ENCODE measurements at regions not wholly inside any gene's neighbourhood (a gene's known extent, or its start where the extent isn't known, plus 50 kb on each side); places are given as distances from the start of the nearest gene placed in this dataset.

- H2AFZ ChIP-seq (ENCODE audit: low read length): no peak overlapping the region
- DNase-seq (ENCODE audit: low spot score): no peak
- CTCF ChIA-PET (ENCODE audit: low intra/inter-chr PET ratio, low total read pairs): no interaction called here
- FAIRE-seq: no peak
- no TSS peak for BruUV-seq (replicated peaks)
- no peak overlapping the region for H3K4me3 ChIP-seq (replicated peaks in 1 of 3; ENCODE audit: insufficient read depth in 1 of 3, low read depth in 2 of 3, low read length in 3 of 3)
- intact Hi-C loops (cut with micrococcal nuclease; ENCODE audit: unreplicated experiment) (no loop called here), in situ Hi-C loops (cut with HindIII; ENCODE audit: extremely low pct_ligation_motif_present, low pct_unique_long_range_greater_than_20kb) (loop anchor here (25.0 kb wide), 2 partner anchors 407 to 882 kb away; no protein-coding TSS in a partner anchor)
- no peak overlapping the region for H3K27ac ChIP-seq (ENCODE audit: extremely low read length, insufficient read depth, low read length)
- H4K20me1 ChIP-seq (ENCODE audit: insufficient read depth, low read length): no peaks in the 10 kb centered on the region
- H3K4me2 ChIP-seq (ENCODE audit: low read depth, low read length): no peak overlapping the region
- H3K36me3 ChIP-seq (replicated peaks in 1 of 2; ENCODE audit: control insufficient read depth in 1 of 2, insufficient read depth in 2 of 2, low read length in 2 of 2): no peaks in the 10 kb centered on the region
- ATAC-seq: no peak
- WGBS (ENCODE audit: low lambda C conversion rate): no CpG with 5 or more reads among the region's 1 CpG
- no peaks in the 10 kb centered on the region for H3K4me1 ChIP-seq (ENCODE audit: insufficient read depth, low read length)
- TF ChIP-seq ZNF225 (CRISPR knock-in tag; IDR thresholded peaks at IDR 0.05) (no peak), RXRA (CRISPR knock-in tag; IDR thresholded peaks at IDR 0.05) (no peak), ATF1 (CRISPR knock-in tag; IDR thresholded peaks at IDR 0.05) (no peak), ZNF850 (CRISPR knock-in tag; conservative IDR thresholded peaks at IDR 0.05) (no peak), ONECUT2 (CRISPR knock-in tag; IDR thresholded peaks at IDR 0.05) (no peak), ZBTB26 (CRISPR knock-in tag; IDR thresholded peaks at IDR 0.05; ENCODE audit: borderline replicate concordance) (no peak), ERF (CRISPR knock-in tag; IDR thresholded peaks at IDR 0.05) (no peak), PAWR (CRISPR knock-in tag; IDR thresholded peaks at IDR 0.05; ENCODE audit: borderline replicate concordance) (no peak), HNRNPL (IDR thresholded peaks at IDR 0.05; ENCODE audit: low read depth, low read length) (no peak), HNF4A (CRISPR knock-in tag; IDR thresholded peaks at IDR 0.05) (no peak)
- H3K79me2 ChIP-seq (ENCODE audit: insufficient read depth, low read length): no peaks in the 10 kb centered on the region
- no peaks in the 10 kb centered on the region for H3K27me3 ChIP-seq (ENCODE audit: control insufficient read depth in 1 of 2, insufficient read depth in 2 of 2, low read length in 2 of 2)
- POLR2A ChIA-PET: no interaction called here
- H3K9me3 ChIP-seq (ENCODE audit: low read length): no peaks in the 10 kb centered on the region
- H3K9ac ChIP-seq (ENCODE audit: insufficient read depth, low read depth, low read length): no peak overlapping the region
Observed at GRCh38 chr3:22969276-22969675, 233.9 kb upstream of the UBE2E2 start.

GRCh38 chr3:22971497-22971896, 231.6 kb upstream of the UBE2E2 start:
- no TSS peak for BruUV-seq (replicated peaks)
- H4K20me1 ChIP-seq (ENCODE audit: insufficient read depth, low read length): no peaks in the 10 kb centered on the region
- WGBS (ENCODE audit: low lambda C conversion rate): 35% methylated on average over 3 of the region's 3 CpGs
- DNase-seq (ENCODE audit: low spot score) (no peak), FAIRE-seq (no peak), ATAC-seq (no peak)
- in situ Hi-C loops (cut with HindIII; ENCODE audit: extremely low pct_ligation_motif_present, low pct_unique_long_range_greater_than_20kb): loop anchor here (25.0 kb wide), 2 partner anchors 409 to 884 kb away; no protein-coding TSS in a partner anchor
- no peaks in the 10 kb centered on the region for H3K79me2 ChIP-seq (ENCODE audit: insufficient read depth, low read length)
- no peak overlapping the region for H3K4me3 ChIP-seq (replicated peaks in 1 of 3; ENCODE audit: insufficient read depth in 1 of 3, low read depth in 2 of 3, low read length in 3 of 3)
- ChIA-PET CTCF (ENCODE audit: low intra/inter-chr PET ratio, low total read pairs) (no interaction called here), POLR2A (no interaction called here)
- H2AFZ ChIP-seq (ENCODE audit: low read length): no peak overlapping the region
- H3K4me1 ChIP-seq (ENCODE audit: insufficient read depth, low read length): no peaks in the 10 kb centered on the region
- H3K9me3 ChIP-seq (ENCODE audit: low read length): no peaks in the 10 kb centered on the region
- no peak overlapping the region for H3K4me2 ChIP-seq (ENCODE audit: low read depth, low read length)
- no peaks in the 10 kb centered on the region for H3K36me3 ChIP-seq (replicated peaks in 1 of 2; ENCODE audit: control insufficient read depth in 1 of 2, insufficient read depth in 2 of 2, low read length in 2 of 2)
- H3K9ac ChIP-seq (ENCODE audit: insufficient read depth, low read depth, low read length): no peak overlapping the region
- no peak overlapping the region for H3K27ac ChIP-seq (ENCODE audit: extremely low read length, insufficient read depth, low read length)
- H3K27me3 ChIP-seq (ENCODE audit: control insufficient read depth in 1 of 2, insufficient read depth in 2 of 2, low read length in 2 of 2): no peaks in the 10 kb centered on the region
- intact Hi-C loops (cut with micrococcal nuclease; ENCODE audit: unreplicated experiment): no loop called here
- TF ChIP-seq ARID2 (CRISPR knock-in tag; IDR thresholded peaks at IDR 0.05; ENCODE audit: borderline replicate concordance): no peak

All from HepG2 (cell line).